ENCODE measurements at regions not wholly inside any gene's neighbourhood (a gene's known extent, or its start where the extent isn't known, plus 50 kb on each side); places are given as distances from the start of the nearest gene placed in this dataset.

DNA sequence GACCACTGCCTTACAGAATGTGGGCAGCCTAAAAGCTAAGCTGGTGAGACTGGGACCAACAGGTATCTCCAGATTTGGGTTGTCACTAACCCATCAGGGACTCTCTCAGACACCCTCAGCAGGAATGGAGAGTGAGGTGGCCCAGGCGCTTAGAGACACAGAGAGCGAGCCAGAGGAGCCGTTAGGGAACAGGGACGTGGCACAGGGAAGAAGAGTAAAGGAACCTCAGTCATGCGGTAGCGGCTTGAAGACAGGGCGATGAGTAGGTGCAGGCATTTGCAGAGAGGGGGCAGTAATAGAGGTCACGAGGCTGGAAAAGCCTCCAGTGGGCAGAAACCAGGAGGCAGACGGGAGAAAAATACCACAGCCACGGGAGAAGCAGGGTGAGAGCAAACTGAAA, 158.0 kb upstream of the CCND2 start:
- TF ChIP-seq TEAD4 (IDR thresholded peaks at IDR 0.05): no peak
- no peak for TF ChIP-seq ZBTB7A (IDR thresholded peaks at IDR 0.05; ENCODE audit: low read depth)
